PC-9 (cell line): ENCODE measurements at regions not wholly inside any gene's neighbourhood (a gene's known extent, or its start where the extent isn't known, plus 50 kb on each side); places are given as distances from the start of the nearest gene placed in this dataset.
A peak's percentile ranks its signal among the peaks of the same experiment; 100 is the strongest.

Source experiments
- EZH2 ChIP-seq: fragments of 200-600 bp; sonication (generic); IDR thresholded peaks from 2 replicates; pipeline ENCODE4 v1.8.0; 2017; ENCODE audit warnings: antibody characterized with exemption, low read depth
- TF ChIP-seq, protein P1 (sequence below): fragments of 200-600 bp; sonication (generic); conservative IDR thresholded peaks from 2 replicates; pipeline ENCODE4 v1.6.1; 2017; ENCODE audit warnings: mixed run types, antibody characterized with exemption, mild to moderate bottlenecking, moderate library complexity

DNA sequence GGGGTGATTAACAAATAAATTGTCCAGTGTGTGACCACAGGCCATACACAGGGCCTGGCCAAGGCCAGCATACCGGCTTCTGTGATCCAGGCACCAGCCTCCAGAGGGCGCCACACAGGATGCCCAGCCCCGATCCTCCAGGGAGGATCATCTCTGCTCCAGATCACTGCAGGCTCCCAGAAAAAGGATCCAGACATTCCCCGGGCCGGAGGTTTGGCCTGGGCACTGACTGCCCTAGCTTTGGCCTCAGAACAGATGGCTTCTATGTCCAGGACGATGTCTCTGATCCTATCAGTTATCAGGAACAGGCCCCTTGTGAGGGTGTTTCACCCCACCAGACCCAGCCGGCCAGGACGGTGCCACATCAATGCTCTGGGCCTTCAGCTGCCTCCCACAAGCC lies 74.5 kb upstream of the LMO1 start:
- TF ChIP-seq, protein P1, sequence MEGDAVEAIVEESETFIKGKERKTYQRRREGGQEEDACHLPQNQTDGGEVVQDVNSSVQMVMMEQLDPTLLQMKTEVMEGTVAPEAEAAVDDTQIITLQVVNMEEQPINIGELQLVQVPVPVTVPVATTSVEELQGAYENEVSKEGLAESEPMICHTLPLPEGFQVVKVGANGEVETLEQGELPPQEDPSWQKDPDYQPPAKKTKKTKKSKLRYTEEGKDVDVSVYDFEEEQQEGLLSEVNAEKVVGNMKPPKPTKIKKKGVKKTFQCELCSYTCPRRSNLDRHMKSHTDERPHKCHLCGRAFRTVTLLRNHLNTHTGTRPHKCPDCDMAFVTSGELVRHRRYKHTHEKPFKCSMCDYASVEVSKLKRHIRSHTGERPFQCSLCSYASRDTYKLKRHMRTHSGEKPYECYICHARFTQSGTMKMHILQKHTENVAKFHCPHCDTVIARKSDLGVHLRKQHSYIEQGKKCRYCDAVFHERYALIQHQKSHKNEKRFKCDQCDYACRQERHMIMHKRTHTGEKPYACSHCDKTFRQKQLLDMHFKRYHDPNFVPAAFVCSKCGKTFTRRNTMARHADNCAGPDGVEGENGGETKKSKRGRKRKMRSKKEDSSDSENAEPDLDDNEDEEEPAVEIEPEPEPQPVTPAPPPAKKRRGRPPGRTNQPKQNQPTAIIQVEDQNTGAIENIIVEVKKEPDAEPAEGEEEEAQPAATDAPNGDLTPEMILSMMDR = peak; percentile 67
- no peak for TF ChIP-seq EZH2
